Activated CD8-positive, alpha-beta memory T cell treated with anti-CD3 and anti-CD28 coated beads for 24 hours (primary cell): ENCODE measurements at regions not wholly inside any gene's neighbourhood (a gene's known extent, or its start where the extent isn't known, plus 50 kb on each side); places are given as distances from the start of the nearest gene placed in this dataset.
A peak's percentile ranks its signal among the peaks of the same experiment; 100 is the strongest.

Source experiments
- DNase-seq: peaks from one replicate; pipeline ENCODE4 v3.0.0-alpha.2; 2020

DNA sequence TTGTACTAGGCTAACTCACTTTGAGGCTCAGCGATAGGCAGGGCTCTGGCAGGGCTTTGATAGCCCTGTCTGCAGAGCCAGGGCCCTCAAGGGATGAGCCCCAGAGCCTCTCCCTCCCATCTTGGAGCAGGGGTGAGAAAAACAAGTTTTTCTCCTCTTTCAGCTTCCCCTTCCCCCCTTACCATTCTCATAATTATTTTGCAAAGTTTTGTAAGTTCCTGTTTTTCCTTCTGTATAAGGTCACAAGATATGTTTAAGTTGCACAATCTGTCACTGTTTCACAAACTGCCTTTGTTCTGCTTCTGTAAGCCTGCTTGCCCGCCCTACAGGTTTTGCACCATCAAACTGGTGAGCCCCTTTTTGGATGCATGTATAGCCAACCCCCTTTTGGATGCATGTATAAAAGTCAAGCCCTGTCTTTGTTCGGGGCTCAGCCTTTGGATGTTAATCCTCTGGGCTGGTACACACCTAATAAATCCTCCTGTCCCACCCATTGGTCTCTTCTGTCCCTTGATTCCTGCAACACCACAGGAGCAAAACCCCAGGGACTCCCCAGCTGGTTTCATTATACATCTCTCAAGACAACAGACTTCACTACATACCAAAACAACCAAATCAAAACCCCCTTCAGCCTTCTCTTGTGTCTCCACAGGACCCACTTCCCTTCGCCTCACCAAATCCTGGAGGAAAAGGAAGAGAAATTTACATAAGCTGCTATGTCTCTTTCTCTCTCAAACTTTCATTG lies 52.5 kb upstream of the RESF1 start:
- no peak for DNase-seq

DNA sequence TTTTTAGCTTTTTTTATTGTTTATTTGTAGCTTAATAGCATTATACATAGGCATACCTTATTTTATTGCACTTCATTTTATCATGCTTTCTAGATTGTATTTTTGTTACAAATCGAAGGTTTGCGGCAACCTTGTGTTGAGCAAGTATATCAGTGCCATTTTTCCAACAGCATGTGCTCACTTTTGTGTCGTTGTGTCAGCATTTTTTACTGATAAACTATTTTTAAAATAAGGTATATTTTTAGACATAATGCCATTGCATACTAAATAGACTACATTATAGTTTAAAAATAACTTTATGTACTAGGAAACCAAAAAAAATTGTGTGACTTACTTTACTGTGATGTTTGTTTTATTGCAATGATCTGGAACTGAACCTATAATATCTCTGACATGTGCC lies 56.2 kb upstream of the RESF1 start:
- DNase-seq, result no peak

DNA sequence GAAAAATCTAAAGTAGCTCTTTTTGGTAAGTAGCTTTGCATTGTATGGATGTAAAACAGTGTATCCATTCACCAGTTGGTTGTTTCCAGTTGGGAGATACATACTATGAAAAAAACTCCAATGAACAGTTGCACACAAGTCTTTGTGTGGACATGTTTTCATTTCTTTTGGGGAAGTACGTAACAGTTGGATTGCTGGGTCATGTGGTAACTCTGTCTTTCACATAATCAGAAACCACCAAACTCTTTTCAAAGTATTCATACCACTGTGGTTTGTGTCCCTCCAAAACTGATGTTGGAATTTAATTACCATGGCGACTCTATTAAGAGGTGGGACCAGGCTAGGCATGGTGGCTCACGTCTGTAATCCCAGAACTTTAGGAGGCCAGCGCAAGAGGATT lies 58.9 kb upstream of the RESF1 start:
- DNase-seq, result no peak

DNA sequence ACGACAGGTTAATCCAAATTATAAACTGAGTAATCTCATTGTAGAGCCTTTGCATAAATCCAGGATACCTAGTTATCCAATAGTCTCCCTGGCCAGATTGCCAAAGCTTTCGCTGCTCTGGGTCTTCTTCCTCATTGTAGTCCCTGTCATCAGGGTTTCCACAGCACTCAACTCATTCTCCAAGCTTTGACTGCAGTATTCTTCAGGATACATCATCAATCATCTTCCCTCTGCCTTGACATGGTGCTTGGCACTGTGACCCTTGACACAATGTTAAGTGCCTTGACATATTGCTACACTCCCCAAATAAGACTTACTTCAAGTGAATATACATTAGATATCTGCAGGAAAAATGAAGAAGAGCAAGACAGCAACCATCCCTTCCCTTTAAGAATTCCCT lies 60.1 kb upstream of the RESF1 start:
- DNase-seq, result no peak

DNA sequence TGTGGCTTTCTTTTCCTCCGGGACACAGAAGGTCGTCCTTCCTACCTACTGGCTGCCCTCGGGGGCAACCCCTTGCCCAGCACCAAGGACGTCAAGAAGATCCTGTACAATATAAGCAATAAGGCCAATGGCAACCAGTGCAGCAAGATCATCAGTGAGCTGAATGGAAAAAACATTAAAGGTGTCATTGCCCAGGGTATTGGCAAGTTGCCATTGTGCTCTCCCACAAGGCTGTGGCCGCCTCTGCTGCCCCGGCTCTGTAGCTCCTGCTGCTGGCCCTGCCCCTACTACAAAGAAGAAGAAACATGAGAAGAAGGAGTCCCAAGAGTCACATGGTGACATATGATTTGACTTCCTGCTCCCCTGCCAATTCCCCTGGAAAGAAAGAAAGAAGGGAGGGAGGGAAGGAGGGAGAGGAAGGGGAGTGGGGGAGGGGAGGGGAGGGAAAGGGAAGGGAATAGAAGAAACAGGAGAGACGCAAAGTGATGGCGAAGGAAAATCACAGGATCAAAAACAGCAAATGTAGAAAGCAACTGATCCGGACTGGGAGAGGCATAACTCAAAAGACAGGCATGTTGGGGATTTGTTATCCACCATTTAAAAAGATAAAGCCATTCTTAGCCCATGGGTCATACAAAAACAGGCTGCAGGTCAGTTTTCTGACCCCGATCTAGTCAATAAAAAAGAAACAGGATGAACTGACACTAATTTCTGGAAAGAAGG lies 61.3 kb upstream of the RESF1 start:
- DNase-seq, result peak; percentile 67

DNA sequence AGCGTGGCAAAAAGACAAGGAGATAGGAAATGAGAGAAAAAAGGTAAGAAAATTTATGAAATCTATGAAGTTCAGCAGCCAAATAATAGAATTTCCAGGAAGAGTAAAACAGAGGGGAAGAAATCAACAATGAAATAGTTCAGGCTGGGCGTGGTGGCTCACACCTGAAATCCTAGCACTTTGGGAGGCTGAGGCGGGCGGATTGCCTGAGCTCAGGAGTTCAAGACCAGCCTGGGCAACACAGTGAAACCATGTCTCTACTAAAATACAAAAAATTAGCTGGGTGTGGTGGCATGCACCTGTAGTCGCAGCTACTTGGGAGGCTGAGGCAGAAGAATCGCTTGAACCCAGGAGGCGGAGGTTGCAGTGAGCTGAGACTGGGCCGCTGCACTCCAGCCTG lies 62.1 kb upstream of the RESF1 start:
- peak; percentile 67 for DNase-seq

DNA sequence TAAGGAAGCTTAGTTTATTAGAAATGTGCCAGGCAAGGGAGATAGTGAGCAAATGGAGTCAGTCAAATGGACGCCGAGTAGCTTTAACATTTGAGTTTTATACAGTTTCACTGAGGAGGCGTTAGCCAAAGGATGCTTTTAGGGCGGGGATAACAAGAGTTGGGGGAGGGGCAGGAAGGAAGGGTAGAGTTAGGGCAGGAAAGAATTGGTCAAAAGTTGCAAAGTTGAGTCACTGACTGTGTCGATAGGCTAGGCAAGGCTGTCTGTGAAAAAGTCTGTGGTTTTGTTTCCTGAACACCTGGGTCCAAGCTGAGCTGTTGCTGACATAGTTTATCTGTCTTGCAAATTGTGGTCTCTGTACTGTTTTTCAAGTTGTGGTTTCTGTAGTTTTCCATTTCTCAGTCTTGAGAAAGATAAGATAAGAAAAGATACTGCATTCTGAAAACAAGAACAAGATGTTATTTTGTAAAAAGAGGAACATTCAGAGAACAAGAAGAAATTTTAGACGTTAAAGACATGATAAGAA lies 62.6 kb upstream of the RESF1 start:
- peak; percentile 85 for DNase-seq

DNA sequence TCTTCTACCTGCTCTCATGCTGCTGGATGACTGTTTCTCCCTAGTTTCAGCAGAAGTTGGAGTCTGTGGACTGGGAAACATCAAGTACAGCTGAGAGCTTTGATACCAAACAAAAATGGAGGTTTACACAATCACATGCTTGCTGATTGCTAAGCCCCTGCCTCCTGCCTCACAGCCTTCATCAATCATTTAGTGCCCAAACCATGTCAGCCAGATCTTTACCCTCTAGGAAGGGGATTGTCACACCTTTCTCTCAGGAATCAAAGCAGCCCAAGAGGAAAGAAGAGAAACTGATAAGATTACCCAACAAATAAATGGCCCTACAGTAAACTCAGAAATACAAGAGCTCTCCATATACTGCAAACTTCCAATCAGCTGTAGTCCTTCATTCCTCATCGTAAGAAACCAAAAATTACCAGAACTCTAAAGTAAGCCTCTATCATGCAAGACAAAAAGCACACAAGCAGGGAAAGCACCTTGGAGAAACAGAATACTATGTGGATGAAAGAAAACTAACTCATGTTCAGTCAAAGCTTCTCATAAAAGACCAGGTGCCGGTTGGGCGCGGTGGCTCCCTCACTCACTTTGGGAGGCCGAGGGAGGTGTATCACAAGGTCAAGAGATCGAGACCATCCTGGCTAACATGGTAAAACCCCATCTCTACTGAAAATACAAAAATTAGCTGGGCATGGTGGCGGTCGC lies 63.6 kb upstream of the RESF1 start:
- no peak for DNase-seq

DNA sequence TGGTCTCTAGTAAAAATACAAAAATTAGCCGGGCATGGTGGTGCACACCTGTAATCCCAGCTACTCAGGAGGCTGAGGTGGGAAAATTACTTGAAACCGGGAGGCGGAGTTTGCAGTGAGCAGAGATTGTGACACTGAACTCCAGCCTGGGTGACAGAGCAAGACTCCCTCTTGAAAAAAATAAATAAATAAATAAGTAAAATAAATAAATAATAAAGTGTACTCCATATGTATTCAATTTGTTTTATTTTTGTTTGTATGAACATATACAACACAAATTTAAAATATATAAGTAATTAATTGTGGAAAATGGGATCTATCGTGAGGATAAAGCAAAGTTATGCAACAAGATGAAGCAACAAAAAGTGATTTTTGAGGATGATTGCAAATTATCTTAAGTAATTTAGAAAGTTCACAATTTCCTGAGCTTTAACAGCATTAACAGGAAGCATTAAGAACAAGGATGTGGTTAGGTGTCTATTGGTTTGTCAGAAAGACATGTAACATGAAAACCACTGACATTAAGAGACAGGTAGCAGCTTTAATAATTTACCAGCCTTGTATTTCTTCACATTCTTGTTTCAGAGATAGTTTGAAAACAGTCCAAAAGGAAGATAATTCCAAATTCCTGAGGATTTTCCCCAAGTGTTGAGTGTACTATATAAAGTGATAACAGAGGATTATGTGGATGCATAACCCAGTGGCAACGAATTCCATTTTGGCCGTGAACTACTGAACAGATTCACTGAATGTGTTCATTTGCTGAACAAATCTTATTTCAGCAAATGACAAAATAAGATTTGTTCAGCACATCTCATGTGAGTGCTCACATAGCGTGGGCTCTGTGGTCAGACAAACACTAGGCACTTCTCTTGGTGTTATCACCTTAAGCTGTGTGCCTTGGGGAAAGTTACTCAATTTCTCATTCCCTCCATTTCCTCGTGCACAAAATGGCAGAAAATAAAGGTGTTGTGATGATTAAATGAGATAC lies 68.6 kb upstream of the RESF1 start:
- no peak for DNase-seq

DNA sequence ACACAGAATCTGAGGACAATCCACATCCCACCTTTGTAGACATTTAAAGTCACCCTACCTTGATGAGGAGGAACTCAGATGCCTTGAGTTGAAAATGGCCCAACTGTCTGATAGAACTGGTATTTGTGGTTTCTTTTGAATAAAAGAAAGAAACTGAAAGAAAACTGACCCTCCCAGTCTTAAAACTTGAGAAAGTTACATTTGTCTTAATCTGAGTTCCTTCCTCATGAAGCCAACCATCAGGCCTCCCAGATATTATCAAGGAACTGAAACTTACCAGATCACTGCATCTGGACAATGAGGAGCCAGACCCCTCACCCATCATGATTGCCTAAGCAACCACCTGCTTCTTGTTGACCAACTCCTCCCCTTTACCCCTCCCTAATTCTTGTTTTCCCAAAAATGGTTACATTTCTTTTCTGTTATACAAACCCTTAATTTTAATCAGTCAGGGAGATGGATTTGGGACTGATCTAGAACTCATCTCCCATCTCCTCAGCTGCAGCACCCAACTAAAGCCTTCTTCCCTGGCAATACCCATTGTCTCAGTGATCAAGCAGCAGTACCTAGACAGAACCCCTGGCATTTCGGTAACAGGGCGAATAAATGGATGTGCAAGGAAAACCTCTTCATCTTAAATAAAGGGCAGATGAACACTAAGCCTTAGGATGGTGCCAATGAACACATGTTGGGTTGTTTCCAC lies 72.0 kb upstream of the RESF1 start:
- no peak for DNase-seq

DNA sequence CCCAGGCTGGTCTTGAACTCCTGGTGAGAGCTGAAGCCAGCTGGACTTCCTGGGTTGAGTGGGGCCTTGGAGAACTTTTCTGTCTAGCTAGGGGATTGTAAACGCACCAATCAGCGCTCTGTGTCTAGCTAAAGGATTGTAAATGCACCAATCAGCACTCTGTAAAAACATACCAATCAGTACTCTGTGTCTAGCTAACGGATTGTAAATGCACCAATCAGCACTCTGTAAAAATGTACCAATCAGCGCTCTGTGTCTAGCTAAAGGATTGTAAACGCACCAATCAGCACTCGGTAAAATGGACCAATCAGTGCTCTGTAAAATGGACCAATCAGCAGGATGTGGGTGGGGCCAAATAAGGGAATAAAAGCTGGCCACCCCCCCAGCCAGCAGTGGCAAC lies 76.5 kb upstream of the RESF1 start:
- DNase-seq, result peak; percentile 32

DNA sequence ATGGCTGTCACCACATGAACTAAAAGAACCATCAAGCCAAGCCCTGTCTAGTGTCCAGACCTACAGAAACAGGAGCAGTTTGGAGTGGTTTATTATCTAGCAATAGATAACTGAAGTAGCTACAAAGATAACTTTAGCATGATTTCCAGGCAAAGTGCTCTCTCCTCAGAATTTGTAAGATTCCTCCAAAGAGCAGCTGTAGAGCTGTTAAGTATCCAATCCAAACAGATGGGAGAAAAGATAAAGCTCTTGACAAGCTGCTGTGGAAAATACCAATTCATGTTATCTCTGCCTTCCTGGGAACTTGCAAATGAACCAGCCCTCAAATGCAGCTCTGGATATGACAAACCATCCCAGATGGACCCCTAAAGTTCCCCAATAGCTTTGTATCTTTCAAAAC lies 78.9 kb upstream of the RESF1 start:
- no peak for DNase-seq

DNA sequence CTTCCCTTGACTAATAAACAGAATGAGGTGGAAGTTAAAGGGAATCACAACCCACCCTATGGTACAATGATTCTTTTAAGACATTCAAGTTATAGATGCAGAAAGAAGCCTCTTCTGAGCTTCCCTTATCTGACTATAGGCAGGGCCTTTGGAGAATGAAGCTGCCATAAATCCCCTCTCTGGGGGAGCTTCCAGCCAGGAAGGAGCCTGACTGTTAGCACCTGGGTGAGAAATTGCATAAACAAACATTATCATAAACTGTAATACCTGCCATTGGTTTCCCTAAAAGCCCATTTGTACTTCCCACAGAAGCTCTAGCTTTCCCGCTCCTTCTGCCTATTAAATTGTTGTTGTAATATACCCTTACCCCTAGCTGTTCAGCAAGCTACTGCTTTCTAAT lies 81.3 kb upstream of the RESF1 start:
- peak; percentile 19 for DNase-seq

DNA sequence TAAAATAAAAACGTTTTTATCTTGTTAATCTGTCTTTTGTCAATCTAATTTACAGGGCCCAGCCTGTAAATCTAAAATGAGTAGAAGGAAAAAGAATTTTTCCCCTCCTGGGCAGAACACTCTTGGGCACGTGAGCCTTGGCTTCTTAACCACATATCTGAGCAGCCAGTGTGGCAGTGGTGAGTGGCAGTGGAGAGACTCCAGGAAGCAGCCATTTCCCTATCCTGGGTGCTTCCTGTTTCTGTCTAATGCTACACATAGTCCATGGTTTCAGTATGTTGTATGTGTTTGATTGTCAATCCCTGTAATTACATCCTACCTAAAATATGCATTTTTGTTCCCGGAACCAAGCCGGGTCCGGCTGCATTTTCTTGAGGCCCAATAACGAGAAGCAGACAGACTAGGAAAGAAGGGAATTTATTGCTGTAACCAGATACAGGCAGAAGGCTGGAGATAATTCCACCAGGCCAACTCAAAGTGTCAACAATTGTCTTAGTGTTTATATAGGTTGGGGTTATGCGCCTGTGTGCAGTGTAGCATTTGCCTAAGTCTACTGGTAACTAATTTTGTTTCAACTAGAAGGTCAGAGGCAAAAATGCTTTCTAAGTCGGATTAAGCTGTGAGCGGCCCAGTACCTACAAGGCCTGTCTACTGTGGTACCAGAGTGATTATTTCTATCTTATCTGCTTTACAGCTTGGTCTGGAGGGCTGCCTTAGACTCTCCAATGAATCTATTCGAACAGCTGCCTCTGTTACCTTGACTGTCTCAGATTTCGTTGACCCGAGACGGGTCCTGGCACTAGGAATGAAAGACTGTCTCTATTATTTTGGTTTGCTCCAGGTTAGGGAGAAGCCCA lies 82.4 kb upstream of the RESF1 start:
- DNase-seq, result peak; percentile 54

DNA sequence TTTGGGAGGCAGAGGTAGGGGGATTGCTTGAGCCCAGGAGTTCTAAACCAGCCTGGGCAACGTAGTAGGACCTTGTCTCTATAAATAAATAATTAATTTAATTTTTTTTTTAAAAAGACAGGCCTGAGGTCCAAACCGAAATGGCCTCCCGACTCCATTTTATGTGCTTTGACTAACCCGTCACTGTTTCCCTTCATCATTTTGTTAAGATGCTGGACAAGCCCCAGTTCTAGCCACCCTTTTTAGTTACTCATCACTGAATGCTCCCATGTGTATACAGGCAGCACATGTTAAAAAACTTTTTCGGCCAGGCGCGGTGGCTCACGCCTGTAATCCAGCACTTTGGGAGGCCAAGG lies 83.6 kb upstream of the RESF1 start:
- no peak for DNase-seq

DNA sequence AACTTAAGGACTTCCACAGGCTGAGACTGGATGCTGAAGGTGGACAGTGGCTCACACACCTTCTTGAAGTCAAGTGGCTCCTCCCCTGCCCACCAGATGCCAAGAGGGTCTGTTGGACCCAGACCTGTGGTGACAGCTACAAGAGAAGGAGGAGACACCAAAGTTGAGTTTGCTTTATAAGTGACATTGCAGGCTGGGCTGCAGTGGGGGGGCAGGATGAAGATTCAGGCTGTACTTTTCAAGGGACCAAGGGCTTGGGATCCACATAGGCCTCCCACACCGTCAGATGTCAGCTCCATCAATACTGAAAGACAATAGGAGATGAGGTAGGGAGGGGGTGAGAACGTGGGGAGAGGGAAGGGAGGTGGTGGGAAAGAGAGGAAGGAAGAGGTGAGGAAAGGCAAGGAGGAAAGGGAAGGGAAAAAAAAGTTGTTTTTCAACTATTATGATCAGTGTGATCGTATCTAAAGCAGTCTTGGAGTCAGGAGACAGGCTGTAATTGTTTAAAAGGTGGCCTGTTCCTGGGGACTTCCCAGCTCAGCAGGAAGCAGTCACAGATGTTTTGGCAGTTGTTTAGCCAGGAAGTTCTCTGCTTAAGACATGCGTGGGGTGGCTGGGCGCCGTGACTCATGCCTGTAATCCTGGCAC lies 84.1 kb upstream of the RESF1 start:
- DNase-seq, result peak; percentile 81

DNA sequence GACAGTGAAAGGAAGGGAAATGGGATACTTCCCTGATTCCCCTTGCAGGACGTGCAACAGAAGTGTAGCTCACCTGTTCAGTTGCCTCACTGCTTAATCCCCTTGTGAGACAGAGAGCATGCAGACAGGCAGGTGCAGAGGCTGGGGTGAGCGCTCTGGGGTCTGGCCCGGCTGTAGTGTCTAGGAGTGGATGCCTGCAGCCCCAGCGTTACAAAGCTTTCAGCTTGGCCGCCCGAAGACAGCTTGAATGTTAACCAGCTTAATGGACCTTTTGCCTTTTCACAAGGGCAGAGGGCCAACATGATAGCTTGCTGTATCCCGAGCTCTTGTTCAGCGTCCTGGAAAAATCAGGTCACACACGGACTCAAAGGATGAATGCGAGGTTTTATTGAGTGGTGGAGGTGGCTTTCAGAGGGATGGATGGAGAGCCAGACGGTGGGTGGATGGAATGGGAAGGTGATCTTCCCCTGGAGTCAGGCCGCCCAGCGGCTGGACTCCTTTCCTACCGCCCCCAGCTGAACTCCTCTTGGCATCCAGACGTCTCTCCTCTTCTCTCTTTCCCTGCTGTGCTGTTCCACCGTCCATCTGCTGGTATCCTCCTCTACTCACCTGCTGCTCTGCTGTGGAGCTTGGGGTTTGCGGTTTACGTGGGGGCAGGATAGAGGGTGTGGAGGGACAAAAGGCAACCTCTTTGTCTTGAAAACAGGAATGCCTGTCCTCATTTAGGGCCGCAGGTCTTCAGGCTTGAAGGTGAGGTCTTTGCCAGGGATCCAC lies 86.2 kb upstream of the RESF1 start:
- DNase-seq, result peak; percentile 47

DNA sequence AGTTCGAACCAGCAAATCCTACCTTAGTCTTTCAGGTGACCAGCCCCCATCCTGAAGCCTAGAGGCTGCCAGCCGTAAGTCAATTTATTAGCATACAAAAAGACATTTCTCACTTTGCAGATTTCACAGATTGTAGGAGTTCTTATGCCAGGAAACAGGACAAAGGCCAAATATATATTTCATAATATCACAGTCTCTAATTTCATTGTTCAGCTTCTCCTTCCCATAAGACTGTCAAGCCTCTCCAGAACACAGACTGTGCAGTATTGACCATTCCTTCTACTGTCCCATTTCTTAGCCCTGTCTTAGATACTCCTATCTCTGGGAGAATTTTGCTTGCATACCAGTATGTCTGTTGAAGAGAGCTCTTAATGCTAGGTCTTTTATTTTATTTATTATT lies 89.2 kb upstream of the RESF1 start:
- DNase-seq, result no peak

DNA sequence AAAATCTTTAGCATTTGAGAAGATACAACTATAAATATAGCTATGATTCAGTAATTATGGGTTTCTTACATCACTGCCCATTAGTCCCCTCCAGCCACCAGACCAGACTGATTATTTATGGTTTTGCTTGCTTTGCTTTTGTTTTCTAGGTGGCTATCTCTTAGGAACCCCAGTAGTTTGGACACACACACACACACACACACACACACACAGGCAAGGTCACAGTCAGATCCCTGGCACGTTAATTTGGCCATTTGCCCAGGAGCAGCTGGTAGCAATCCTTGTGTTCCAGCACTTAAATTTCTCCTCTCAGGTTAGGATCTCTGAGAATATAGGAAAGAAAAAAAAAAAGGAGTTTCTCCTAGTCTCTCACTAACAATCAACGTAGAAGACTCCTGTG lies 90.2 kb upstream of the RESF1 start:
- no peak for DNase-seq

DNA sequence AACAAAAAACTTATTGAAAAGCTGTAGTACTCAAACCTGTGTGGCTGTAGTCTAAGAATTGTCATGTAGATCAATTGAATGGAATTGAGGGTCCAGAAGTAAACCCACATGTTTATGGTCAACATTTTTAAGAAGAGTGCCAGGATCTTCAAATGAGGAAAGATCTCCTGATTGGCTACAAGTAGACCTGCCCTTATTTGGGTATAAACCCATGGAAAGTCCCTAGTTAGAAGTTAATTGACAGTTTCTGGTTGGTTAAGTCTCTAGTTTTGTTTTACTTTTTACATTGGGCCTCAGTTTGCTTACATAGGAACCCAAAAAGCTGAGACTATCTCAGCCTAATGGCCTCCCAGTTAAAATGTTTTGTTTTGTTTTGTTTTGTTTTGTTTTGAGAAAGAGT lies 91.9 kb upstream of the RESF1 start:
- DNase-seq, result no peak
